ENCODE measurements at regions not wholly inside any gene's neighbourhood (a gene's known extent, or its start where the extent isn't known, plus 50 kb on each side); places are given as distances from the start of the nearest gene placed in this dataset.
"Not testable (repeated sequence)": the region's sequence is repeated elsewhere in the genome, so short reads cannot be mapped to it uniquely, and the experiment has no call there.

DNA sequence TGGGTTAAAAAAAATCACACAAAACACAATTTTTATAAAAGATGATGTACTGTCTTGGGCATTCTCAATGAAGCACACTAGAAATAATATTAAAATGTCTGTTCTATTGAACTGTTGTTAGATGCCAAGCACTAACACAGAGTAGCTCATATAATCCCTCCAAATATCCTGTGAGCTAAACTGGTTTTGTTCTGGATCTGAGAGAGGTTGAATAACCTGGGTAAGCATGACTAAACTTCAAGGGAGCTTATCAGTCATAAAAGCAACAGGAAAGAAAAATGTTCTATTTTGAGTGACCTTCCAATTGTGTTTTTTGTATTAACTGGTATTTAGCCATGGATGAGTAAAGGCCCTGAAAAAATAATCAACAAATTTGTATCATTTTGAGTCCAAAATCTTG lies 175.3 kb downstream of the SMC2 start:
- FAIRE-seq = no peak
- no peak for DNase-seq (ENCODE audit: extremely low spot score, insufficient read length, low read depth)

DNA sequence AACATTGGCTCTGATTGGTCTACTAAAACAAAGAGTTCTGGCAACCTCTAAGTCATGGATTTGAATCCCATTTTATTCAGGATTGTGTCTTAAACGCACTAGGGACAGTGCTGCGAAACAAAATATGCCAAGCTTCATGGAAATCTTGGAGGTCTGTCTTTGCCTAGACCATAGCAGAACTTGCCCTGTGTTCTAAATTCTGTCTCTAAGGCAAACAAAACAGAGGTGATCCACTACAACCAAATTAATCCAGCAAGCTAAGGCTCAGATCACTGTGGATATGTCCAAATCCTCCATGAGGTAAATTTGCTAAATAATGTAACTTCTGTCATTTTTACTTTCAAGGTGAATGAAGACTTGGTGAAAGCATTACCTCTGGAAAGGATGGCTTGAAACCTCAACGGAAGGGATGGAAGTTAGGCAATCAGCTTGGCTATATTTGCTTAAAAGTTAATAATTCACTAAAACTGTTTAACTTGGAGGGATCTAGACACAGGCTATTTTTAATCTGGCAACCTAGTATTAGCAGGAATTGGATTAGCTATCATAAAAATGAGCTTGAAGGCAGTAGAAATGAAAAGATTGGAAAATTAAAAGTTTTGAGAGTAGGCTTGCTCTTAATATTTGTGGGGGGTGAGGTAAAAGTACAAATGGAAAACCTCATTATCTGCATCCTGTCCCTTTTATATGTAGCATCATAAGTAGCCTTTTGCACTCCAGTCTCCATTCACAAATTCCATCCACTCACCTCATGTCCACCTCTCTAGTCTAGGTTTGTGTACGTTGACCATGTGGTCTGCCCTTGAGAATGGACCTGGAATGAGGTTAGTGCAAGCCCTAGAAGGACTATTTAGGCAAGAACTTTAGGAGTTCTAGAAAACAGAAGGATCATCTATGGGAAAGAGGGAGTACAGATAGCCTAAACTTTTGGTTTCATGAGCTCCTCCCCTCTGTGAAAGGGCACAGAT lies 176.2 kb downstream of the SMC2 start:
- DNase-seq (ENCODE audit: extremely low spot score, insufficient read length, low read depth) (no peak), FAIRE-seq (no peak)

DNA sequence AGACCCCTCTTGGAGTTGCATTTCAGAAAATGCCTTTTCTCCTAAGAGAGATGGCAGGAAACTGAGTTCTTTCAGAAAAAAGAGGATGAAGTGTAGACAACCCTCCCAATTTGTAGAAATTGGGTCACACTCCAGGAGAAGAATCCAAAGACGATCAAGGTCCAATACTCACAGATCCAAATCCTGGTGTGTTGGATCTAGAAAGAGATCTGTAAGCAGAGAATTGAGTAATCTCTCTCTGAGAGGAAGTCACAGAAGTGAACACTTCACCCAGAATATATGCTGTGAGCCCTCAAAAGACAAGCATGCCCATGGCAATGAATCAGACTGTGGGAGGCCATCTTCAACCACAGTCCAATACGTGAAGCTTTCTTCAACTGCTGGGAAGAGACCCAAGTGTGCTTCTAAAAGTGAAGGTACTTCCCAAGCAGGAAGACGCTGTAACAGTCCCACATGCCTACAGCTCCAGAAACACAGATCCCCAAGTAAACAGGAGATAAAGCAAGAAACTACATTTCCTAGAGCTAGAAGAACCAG lies 182.7 kb downstream of the SMC2 start:
- FAIRE-seq (no peak), DNase-seq (ENCODE audit: extremely low spot score, insufficient read length, low read depth) (no peak)

DNA sequence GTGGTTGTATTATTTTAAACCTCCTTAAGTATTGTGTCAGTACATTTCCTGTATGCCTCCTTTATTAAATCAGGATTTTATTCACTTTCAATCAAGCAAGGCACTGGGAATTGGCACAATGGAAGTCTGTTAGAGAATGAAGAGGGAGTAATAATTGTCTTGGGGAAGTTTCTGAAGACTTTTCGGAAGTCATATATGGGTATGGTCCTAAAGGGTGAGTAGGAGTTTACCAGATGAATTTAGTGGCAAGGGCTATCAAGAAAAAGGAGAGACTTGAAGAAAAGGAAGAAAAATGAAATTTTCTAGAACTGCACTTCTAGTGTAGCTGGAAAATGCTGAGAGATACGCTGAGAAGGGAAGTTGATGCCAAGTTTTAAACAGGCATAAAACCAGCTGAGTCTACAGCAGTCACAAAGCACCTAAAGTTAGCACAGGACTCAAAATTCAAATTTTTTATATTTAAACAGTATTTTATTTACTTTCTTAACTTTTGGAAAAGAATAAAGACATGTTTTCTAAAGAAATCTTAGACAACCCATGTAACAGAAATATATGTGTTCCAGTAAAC lies 184.9 kb downstream of the SMC2 start:
- FAIRE-seq = no peak
- no peak for DNase-seq (ENCODE audit: extremely low spot score, insufficient read length, low read depth)

DNA sequence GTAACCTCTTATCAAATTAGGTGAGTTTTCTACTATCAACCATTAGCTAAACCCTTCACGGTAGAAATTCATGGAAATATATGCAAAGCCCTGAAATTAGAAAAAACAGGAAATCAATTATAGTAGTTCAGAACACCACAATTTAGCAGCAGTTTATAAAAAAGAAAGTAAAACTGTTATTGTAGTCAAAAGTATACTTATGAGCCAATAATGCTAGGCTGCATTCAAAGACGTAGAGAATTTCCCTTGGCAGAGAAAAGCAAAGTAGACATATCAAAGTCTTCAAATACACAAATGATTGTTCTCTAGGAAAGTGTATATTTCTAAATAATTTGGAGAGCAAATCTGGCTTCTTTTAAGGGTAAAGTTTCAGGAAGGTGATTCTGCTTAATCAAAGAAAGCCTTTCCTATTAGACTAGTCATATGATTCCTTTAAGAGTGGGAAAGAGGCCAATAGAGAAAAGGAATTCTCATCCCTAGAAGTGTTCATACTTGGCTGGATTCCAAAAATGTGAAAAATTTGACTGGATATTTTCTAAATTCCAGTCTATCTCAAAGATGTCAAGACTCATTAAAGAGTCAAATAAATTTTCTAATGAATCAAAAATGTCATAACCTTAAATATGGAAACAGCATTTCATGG lies 185.5 kb downstream of the SMC2 start:
- DNase-seq (ENCODE audit: extremely low spot score, insufficient read length, low read depth) (no peak), FAIRE-seq (no peak)

DNA sequence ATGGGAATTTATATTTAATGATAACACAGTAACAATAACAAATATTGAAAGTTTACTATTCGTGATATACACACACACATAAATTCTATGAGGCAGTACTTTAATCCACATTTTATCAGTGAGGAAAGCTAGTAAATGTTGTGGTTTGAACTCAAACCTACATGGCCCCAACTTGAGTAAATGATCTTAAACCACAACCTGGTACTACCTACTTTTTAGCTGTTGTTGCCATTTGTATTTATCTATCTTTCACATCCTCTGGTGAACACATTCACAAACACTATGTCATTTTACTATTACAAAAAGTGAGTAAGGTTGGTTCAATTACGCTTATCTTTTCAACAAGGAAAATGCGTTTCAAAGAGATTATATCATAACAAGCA lies 186.1 kb downstream of the SMC2 start:
- FAIRE-seq (no peak), DNase-seq (ENCODE audit: extremely low spot score, insufficient read length, low read depth) (no peak)

DNA sequence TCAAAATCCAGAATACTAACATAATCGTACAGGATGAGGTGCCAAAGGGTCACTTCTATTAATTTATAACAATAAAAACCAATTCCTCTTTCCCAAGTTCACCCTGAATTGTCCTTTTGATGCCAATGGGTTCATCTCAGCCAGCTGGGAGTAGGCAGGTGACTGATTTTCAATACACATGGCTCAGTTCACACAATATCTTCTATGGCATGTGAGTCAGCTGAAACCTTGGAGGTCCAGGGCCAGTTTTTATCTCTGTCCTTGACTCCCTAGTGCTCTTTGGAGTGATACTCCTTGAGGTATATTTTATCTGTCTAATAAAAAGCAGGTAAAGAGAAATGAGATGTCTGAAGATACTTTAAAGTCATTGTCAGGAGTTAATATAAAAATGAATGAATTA lies 186.6 kb downstream of the SMC2 start:
- no peak for FAIRE-seq
- DNase-seq (ENCODE audit: extremely low spot score, insufficient read length, low read depth) = no peak

DNA sequence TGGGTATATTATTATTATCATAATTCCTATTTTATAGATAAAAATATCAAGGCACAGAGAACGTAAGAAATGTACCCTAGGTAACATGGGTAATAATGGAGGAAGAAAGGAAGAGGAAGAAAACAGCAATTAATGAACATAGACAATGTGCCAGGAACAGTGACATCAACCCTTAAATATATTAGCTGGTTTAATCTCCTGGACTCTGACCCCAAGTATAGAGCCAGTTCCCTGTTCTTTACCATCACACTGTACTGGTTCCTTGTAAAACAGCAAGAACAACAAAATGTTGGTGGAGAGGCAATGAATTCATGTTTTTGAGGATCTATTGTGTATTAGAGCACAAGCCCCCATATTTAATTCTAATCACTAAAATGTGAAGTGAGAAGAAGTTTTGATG lies 192.1 kb downstream of the SMC2 start:
- DNase-seq (ENCODE audit: extremely low spot score, insufficient read length, low read depth) = no peak
- FAIRE-seq = no peak

DNA sequence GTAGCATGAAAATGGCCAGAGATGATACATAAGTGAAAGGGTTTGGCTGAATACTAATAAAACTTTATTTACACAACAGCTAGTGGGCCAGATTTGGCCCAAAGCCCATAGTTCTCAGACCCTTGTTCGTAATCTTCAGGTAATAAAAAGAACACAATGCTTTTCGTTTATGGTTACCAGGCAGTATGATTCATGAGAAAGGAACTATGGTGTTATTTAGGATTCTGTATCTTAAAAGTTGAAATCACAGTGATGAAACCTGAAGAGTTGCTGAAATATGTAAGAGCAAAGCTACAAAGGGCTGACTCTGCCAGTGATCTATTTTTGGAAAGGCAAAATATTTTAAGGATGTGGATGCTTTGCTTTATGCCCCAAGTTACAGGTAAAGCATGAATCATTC lies 192.7 kb downstream of the SMC2 start:
- no peak for DNase-seq (ENCODE audit: extremely low spot score, insufficient read length, low read depth)

DNA sequence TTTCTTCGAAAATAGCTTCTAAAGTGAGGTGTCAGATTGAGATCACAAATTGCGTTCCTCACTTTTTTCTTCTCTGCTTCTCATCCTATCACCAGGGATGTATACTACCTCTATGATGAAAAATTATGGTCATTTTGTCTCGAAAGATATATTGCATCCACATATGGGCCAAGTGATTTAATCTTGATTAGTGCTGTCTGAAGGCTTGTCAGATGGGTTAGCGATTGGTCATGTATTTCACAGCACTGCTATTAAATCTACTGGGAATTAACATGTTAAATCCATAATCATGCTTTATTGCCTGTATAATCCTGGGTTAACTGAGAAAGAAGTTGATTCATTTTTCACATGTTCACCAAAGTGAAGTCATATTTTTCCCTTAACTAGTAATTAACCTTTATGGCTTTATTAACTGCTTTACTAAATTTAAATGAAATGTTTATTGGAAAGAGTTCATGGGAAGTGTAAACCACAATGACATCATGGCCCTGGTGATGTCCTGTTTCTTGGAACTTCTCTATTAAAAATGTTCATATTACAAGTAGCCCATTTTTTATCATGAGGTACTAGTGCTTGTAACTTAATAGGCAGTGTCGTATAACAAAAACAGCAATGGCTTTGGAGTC lies 193.3 kb downstream of the SMC2 start:
- FAIRE-seq = no peak
- DNase-seq (ENCODE audit: extremely low spot score, insufficient read length, low read depth) = no peak

More for the DNA sequence above, 192.7 kb downstream of the SMC2 start:
- no peak for FAIRE-seq

DNA sequence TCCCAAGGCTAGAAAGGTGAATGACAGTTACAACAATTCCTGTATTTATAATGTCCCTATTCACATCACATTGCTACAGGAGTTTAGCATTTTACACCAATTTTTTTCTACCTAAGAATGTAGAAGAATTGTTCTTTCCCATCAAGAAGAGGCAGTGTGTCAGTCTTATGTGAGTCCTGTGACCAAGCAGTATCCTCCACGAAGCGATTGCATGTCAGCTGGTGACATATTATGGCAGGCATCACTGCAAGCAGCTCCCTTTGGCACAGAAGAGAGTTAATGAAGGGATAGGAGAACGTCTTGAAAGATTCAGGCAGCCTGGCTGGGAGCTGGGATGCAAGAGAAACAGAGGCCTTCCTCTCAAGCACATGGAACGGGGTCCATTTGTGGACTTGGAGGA lies 199.8 kb downstream of the SMC2 start:
- DNase-seq (ENCODE audit: extremely low spot score, insufficient read length, low read depth) (no peak), FAIRE-seq (no peak)

DNA sequence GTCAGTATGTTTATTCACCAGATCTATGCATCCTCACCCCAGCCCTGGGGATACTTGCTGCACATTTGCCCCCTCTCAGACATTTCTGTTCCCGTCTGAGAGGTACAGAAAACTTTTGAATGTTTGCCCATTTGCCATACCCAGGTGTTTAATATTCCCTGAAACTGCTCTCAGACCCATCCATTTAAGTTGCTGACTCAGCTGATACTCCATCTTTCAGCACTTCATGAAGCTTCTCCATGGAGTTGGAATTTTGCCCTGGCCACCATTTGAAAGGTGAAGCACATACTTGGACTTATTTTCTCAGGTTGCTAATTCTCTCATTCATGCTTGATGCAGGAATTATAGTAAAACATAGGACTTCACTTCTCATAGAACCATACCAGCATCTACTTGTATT lies 203.9 kb upstream of the OR13F1 start:
- DNase-seq (ENCODE audit: extremely low spot score, insufficient read length, low read depth) = no peak
- FAIRE-seq = no peak

DNA sequence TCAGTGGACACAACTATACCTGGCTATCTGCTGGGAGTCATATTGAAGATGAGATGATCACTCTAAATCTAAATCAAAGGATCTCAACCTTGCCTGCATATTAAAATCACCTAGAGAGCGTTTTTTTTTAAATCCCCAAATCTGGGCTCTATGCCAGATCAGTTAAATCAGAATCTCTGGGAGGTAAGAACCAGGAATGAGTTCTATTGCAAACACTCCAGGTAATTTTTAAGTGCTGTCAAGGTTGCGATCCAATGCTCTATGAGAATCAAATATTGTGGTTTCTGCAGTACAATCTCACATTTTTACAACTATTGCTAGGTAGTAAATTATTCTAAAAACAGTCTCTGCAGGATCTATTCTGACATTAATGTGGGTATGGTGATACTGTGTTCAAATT lies 202.3 kb upstream of the OR13F1 start:
- FAIRE-seq (no peak), DNase-seq (ENCODE audit: extremely low spot score, insufficient read length, low read depth) (no peak)

DNA sequence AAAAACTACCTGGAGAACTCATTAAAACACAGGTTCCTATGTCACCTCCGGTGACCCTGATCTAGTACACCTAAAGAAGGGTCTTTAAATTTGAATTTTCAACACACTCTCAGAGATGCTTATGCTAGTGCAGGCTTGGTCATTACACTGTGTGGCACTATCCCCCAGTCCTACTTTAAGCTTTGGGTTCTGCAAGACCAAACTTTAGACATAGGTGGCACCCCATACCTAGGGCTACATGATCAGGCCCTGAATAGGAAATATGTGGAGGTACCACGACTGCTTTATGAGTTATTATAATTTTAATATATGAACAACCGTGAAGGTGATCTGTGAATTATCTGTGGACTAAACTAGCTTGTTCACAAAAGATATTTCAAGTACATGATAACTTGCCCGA lies 201.3 kb upstream of the OR13F1 start:
- DNase-seq (ENCODE audit: extremely low spot score, insufficient read length, low read depth) (no peak), FAIRE-seq (no peak)

DNA sequence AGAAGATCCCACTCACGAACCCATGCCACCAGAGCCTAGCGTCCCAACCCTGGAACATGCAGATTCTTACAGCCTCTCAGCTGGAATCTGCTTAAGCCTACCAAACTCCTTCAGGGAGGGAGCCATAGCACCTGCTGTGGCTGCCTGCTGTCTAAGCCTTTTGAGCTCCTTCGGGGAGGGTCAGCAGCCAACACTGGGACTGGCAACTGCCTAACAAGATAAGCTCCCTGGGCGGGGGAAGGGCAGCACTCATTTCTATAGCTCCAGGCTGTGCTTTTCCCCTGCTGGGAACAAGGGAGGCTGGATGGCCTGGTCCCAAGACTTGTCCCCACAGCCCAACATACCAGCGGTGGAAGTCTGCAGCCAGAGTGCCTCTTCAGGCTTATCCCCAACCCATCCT lies 199.1 kb upstream of the OR13F1 start:
- FAIRE-seq (no peak), DNase-seq (ENCODE audit: extremely low spot score, insufficient read length, low read depth) (no peak)

DNA sequence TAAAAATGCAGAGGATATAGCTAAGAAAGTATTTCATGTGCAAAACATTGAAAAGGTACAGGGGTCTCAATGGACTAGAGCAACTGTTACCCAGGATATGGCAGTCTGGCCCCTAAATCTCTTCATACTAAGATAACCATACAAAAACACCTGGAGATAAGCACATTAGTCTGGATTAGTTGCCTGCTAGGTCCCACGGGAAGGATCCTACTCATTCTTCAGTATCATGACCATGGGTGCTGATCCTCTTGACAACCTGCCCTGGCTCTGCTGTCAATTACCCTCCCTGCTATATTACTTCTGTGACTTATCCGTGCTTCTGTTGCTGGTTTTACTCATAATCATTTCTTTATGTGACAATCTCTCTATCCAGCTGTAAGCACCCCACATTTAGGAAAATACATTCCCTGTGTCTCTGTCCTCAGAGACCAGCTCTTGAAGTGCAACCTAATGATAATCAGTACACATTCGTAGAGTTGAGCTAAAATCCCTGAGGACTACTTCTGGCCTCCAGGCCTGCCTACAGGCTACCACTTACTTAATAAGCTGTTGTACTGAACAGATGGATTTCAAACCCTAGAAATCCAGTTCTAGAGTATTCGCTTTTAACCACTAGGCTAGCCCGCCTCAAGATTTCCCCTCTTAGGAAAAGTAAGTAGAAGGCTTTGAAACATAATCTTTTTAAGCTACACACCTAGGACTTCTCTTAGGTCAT lies 190.5 kb upstream of the OR13F1 start:
- FAIRE-seq = no peak
- no peak for DNase-seq (ENCODE audit: extremely low spot score, insufficient read length, low read depth)

DNA sequence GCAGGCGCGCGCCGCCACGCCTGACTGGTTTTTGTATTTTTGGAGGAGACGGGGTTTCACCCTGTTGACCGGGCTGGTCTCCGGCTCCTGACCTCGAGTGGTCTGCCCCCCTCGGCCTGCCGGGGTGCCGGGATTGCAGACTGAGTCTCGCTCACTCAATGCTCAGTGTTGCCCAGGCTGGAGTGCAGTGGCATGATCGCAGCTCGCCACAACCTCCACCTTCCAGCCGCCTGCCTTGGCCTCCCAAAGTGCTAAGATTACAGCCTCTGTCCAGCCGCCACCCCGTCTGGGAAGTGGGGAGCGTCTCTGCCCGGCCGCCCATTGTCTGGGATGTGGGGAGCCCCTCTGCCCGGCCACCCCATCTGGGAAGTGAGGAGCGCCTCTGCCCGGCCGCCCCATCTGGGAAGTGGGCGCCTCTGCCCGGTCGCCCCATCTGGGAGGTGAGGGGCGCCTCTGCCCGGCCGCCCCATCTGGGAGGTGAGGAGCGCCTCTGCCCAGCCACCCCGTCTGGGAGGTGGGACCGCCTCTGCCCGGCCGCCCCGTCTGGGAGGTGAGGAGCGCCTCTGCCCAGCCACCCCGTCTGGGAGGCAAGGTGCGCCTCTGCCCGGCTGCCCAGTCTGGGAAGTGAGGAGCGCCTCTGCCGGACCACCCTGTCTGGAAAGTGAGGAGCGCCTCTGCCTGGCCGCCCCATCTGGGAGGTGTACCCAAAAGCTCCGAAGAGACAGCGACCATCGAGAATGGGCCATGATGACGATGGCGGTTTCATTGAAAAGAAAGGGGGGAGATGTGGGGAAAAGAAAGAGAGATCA lies 187.7 kb upstream of the OR13F1 start:
- not testable (repeated sequence) for DNase-seq (ENCODE audit: extremely low spot score, insufficient read length, low read depth); FAIRE-seq

DNA sequence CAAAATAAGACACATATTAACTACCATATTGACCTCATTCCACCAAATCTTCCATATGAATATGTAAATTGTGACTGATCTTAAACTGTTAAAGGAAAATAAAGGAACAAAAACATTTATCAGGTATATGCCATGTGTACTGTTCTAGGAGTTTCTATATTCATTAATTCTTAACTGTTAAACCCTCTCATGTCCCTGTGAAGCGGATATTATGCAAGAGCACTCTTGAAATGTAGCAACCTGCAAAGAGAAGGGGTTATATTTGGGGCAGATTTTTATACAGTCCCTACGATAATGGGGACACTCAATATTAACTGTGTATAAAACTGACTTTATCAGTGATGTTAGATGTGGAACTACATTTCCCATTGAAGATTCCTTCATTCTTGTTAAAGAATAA lies 184.9 kb upstream of the OR13F1 start:
- FAIRE-seq (no peak), DNase-seq (ENCODE audit: extremely low spot score, insufficient read length, low read depth) (no peak)

DNA sequence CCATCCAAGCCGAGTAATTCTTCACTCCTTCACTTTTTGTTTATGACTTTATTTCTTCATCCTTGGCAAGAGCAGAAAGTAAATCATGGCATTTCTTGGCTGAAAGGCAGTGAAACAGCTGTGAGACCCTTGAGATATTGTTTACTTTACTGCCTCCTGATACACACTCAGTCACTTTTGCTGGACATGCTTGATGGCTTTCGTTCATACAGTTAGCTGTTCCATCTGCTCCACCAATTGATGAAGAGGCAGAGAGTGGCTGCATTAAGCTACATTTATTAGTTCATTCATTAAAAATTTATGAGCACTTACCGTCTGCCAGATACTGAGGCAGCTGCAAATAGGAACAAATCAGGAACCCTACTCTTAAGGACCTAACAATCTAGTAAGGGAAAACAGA lies 184.4 kb upstream of the OR13F1 start:
- DNase-seq (ENCODE audit: extremely low spot score, insufficient read length, low read depth) (no peak), FAIRE-seq (no peak)

All from GM18507 (cell line).